Retinal pigment epithelial cell (primary cell): ENCODE measurements at regions not wholly inside any gene's neighbourhood (a gene's known extent, or its start where the extent isn't known, plus 50 kb on each side); places are given as distances from the start of the nearest gene placed in this dataset.

Source experiments
- DNase-seq: peaks from one replicate; pipeline ENCODE4 v3.0.0-alpha.2; 2010; ENCODE audit warnings: low read depth
- H3K4me3 ChIP-seq: 2 replicates; pipeline ENCODE4 v1.5.1; 2011; ENCODE audit warnings: mild to moderate bottlenecking, low read length, control low read depth, moderate library complexity
- TF ChIP-seq, protein P1 (sequence below): conservative IDR thresholded peaks from 2 replicates; pipeline ENCODE4 v1.5.1; 2011; ENCODE audit warnings: low read depth, low read length, control low read depth, inconsistent platforms

DNA sequence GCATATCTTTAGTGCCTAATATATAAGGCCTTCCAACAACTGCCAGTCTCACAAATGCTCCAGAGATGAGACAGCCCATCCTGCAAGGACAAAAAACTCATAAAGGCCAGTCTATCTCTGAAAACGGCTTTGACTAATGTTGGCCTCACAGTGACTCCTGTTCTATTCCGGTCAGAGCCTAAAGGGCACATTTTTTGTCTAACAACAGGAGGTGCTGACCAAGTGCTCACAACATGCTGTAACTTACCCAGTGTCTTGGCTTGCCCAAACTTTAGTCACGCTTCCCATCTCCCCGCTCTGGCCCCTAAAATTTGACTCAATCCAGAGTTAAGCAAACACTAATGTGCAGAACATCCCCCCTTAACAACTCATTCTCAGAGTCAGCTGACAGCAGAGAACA lies 1411.2 kb upstream of the MIR17HG start:
- H3K4me3 ChIP-seq, result no peak overlapping the region
- DNase-seq, result no peak
- TF ChIP-seq, protein P1, sequence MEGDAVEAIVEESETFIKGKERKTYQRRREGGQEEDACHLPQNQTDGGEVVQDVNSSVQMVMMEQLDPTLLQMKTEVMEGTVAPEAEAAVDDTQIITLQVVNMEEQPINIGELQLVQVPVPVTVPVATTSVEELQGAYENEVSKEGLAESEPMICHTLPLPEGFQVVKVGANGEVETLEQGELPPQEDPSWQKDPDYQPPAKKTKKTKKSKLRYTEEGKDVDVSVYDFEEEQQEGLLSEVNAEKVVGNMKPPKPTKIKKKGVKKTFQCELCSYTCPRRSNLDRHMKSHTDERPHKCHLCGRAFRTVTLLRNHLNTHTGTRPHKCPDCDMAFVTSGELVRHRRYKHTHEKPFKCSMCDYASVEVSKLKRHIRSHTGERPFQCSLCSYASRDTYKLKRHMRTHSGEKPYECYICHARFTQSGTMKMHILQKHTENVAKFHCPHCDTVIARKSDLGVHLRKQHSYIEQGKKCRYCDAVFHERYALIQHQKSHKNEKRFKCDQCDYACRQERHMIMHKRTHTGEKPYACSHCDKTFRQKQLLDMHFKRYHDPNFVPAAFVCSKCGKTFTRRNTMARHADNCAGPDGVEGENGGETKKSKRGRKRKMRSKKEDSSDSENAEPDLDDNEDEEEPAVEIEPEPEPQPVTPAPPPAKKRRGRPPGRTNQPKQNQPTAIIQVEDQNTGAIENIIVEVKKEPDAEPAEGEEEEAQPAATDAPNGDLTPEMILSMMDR, result no peak

DNA sequence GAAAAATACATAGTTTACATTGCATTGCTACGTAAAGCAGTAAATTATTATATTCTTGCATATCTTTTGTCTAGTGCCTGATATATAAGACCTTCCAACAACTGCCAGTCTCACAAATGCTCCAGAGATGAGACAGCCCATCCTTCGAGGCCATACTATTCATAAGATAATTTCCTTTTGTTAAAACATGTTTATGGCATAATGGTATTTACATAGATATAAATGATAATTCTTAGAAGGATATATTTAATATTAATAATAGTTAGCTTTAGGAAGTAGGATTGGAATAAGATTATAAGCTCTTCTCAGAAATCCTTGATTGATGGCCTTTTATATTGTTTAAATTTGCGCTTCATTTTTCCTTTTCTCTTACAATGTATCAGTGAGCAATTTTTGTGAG lies 1410.1 kb upstream of the MIR17HG start:
- DNase-seq, result no peak
- TF ChIP-seq, protein P1, result no peak
- H3K4me3 ChIP-seq, result no peak overlapping the region

DNA sequence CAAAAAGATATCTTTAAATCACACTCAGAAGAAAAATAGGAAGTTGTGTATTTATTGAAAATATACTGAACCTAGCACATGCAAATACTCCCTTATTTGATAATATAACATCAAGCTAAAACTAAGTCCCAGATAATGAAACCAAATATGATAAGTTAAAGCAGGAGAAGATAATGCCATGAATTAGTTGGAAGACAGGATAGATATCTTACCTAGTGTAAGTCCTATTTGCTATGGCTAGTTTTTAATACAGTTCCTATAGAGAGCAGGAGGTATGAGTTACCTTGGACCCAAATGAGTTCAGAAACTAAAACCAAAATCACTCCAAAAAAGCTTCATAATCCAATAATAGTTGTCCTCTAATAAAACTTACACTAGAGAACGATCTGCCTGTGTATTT lies 1407.1 kb upstream of the MIR17HG start:
- no peak for DNase-seq
- TF ChIP-seq, protein P1, result no peak
- no peak overlapping the region for H3K4me3 ChIP-seq

DNA sequence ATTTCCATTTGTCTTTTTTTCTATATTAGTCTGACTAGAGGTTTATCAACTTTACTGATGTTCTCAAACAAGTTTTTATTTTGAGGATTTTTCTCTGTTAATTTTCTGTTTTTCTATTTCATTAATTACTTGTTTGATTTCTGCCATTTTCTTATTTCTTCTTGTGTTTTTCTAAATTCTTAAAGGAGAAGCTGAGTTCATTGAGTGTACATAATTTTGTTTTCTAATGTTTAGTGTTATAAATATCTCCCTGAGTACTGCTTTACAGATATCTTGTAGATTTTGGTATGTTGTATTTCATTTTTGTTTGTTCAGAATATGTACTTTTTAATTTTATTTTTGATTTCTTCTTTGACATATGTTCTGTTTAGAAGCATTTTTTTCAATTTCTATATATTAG lies 1404.3 kb upstream of the MIR17HG start:
- DNase-seq, result no peak
- H3K4me3 ChIP-seq, result no peak overlapping the region
- TF ChIP-seq, protein P1, result no peak

DNA sequence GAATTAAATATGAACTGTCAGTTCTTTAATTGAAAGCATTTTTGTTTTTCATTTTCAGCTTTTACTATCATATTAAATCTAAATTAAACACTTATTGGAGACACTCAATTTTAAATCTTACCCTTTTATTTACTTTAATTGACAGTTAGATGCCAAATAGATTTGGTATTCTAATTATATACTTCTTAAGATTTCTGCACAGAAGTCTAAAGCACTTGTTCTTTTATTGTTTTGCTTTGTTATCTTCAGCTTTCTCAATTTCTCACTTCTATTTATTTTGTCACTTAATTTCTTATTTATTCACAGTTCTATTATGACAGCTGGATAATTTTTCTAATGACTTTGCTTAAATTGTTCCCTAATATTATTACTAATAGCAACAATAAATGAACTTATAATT lies 1397.3 kb upstream of the MIR17HG start:
- TF ChIP-seq, protein P1, result no peak
- DNase-seq, result no peak
- H3K4me3 ChIP-seq, result no peak overlapping the region

DNA sequence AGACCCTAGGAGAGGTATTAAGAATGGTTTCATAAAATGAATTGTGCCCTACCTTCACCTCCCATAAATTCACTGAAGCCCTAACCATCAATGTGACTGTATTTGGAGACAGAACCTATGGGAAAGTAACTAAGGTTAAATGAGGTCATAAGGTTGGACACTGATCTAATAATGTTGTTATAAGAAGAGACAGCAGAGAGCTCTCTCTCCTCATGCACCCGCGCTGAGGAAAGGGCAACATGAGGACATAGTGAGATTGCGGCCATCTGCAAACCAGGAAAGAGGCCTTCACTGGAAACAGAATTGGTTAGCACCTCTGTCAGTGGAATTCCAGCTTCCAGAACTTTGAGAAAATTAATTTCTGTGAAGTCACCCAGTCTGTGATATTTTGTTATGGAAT lies 1396.1 kb upstream of the MIR17HG start:
- TF ChIP-seq, protein P1, result no peak
- DNase-seq, result no peak

DNA sequence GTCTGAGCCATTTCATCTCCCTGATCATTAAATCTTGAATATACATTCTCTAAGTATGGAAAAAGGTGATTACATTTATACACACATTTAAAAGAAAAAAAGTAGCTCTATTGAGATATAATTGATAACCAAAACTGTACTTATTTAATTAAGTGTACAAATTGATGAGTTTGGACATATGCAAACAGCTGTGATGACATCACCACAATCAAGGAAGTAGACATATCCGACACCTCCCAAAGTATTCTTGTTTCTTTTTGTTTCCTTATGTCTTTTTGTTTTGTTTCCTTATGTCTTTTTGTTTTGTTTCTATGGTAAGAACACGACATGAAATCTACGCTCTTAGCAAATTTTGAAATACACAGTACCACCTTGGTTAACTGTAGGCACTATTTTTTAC lies 1393.9 kb upstream of the MIR17HG start:
- TF ChIP-seq, protein P1, result no peak
- H3K4me3 ChIP-seq, result no peak overlapping the region
- DNase-seq, result no peak

More for the DNA sequence above, 1396.1 kb upstream of the MIR17HG start:
- H3K4me3 ChIP-seq, result no peak overlapping the region
